ENCODE measurements at regions not wholly inside any gene's neighbourhood (a gene's known extent, or its start where the extent isn't known, plus 50 kb on each side); places are given as distances from the start of the nearest gene placed in this dataset.

- H3K4me3 ChIP-seq (ENCODE audit: insufficient read depth, low read length) = no peak overlapping the region
- no peak for DNase-seq (ENCODE audit: insufficient read length, low spot score, missing footprints)
- H3K36me3 ChIP-seq (ENCODE audit: insufficient read depth, low read length) = no peaks in the 10 kb centered on the region
- H3K27me3 ChIP-seq (ENCODE audit: insufficient read depth, low read length) = no peaks in the 10 kb centered on the region
- H3K9me3 ChIP-seq (ENCODE audit: low read depth, low read length) = no peaks in the 10 kb centered on the region
- H3K4me2 ChIP-seq (ENCODE audit: insufficient read depth, low read length) = no peak overlapping the region
- no peaks in the 10 kb centered on the region for H3K79me2 ChIP-seq (ENCODE audit: insufficient read depth, low read length)
- no peaks in the 10 kb centered on the region for H3K4me1 ChIP-seq (ENCODE audit: insufficient read depth, low read length)
- H4K20me1 ChIP-seq (ENCODE audit: insufficient read depth, low read length) = no peaks in the 10 kb centered on the region
- no peak overlapping the region for H2AFZ ChIP-seq (ENCODE audit: low read length)
- no peak for TF ChIP-seq CTCF (IDR thresholded peaks at IDR 0.05; ENCODE audit: extremely low read depth, low read depth, low read length)
- no peak overlapping the region for H3K27ac ChIP-seq (ENCODE audit: low read depth, low read length)
Observed at GRCh38 chr3:101050866-101051265, 57.6 kb upstream of the ABI3BP start.

GRCh38 chr3:101050046-101050445, 56.8 kb upstream of the ABI3BP start:
- Histone ChIP-seq H2AFZ (ENCODE audit: low read length) (peak overlapping the region; percentile 36), H3K27ac (ENCODE audit: low read depth, low read length) (no peak overlapping the region), H3K79me2 (ENCODE audit: insufficient read depth, low read length) (no peaks in the 10 kb centered on the region)

GRCh38 chr3:101049532-101049931, 56.3 kb upstream of the ABI3BP start:
- Histone ChIP-seq H3K27ac (ENCODE audit: low read depth, low read length) (no peak overlapping the region), H3K4me3 (ENCODE audit: insufficient read depth, low read length) (no peak overlapping the region)

More at GRCh38 chr3:101050046-101050445, 56.8 kb upstream of the ABI3BP start:
- no peaks in the 10 kb centered on the region for H3K4me1 ChIP-seq (ENCODE audit: insufficient read depth, low read length)
- H3K4me3 ChIP-seq (ENCODE audit: insufficient read depth, low read length) = no peak overlapping the region
- DNase-seq (ENCODE audit: insufficient read length, low spot score, missing footprints) = no peak
- no peaks in the 10 kb centered on the region for H3K27me3 ChIP-seq (ENCODE audit: insufficient read depth, low read length)
- no peaks in the 10 kb centered on the region for H4K20me1 ChIP-seq (ENCODE audit: insufficient read depth, low read length)
- H3K36me3 ChIP-seq (ENCODE audit: insufficient read depth, low read length) = no peaks in the 10 kb centered on the region
- no peaks in the 10 kb centered on the region for H3K9me3 ChIP-seq (ENCODE audit: low read depth, low read length)
- no peak overlapping the region for H3K4me2 ChIP-seq (ENCODE audit: insufficient read depth, low read length)
- no peak for TF ChIP-seq CTCF (IDR thresholded peaks at IDR 0.05; ENCODE audit: extremely low read depth, low read depth, low read length)

GRCh38 chr3:101043687-101044078, 50.5 kb upstream of the ABI3BP start:
- no peak for DNase-seq (ENCODE audit: insufficient read length, low spot score, missing footprints)
- H3K4me1 ChIP-seq (ENCODE audit: insufficient read depth, low read length) = peaks cover 22% of the 10 kb centered on the region
- H3K4me3 ChIP-seq (ENCODE audit: insufficient read depth, low read length) = no peak overlapping the region
- H3K4me2 ChIP-seq (ENCODE audit: insufficient read depth, low read length) = no peak overlapping the region
- H3K27ac ChIP-seq (ENCODE audit: low read depth, low read length) = peak overlapping the region; percentile 64
- H3K79me2 ChIP-seq (ENCODE audit: insufficient read depth, low read length) = no peaks in the 10 kb centered on the region
- H3K27me3 ChIP-seq (ENCODE audit: insufficient read depth, low read length) = no peaks in the 10 kb centered on the region
- H3K9me3 ChIP-seq (ENCODE audit: low read depth, low read length) = no peaks in the 10 kb centered on the region
- no peaks in the 10 kb centered on the region for H3K36me3 ChIP-seq (ENCODE audit: insufficient read depth, low read length)
- no peak overlapping the region for H2AFZ ChIP-seq (ENCODE audit: low read length)
- no peaks in the 10 kb centered on the region for H4K20me1 ChIP-seq (ENCODE audit: insufficient read depth, low read length)
- no peak for TF ChIP-seq CTCF (IDR thresholded peaks at IDR 0.05; ENCODE audit: extremely low read depth, low read depth, low read length)

More at GRCh38 chr3:101049532-101049931, 56.3 kb upstream of the ABI3BP start:
- TF ChIP-seq CTCF (IDR thresholded peaks at IDR 0.05; ENCODE audit: extremely low read depth, low read depth, low read length) = no peak
- Histone ChIP-seq H3K36me3 (ENCODE audit: insufficient read depth, low read length) (no peaks in the 10 kb centered on the region), H2AFZ (ENCODE audit: low read length) (no peak overlapping the region), H3K4me1 (ENCODE audit: insufficient read depth, low read length) (no peaks in the 10 kb centered on the region), H3K9me3 (ENCODE audit: low read depth, low read length) (no peaks in the 10 kb centered on the region), H3K79me2 (ENCODE audit: insufficient read depth, low read length) (no peaks in the 10 kb centered on the region), H3K4me2 (ENCODE audit: insufficient read depth, low read length) (no peak overlapping the region), H3K27me3 (ENCODE audit: insufficient read depth, low read length) (no peaks in the 10 kb centered on the region), H4K20me1 (ENCODE audit: insufficient read depth, low read length) (no peaks in the 10 kb centered on the region)
- no peak for DNase-seq (ENCODE audit: insufficient read length, low spot score, missing footprints)

Measured in osteoblast (primary cell).